Activated CD4-positive, alpha-beta T cell treated with anti-CD3 and anti-CD28 coated beads, Interleukin-2, amount 10 ng/mL, durations not matched to agents 24 days and 14 days (primary cell): ENCODE measurements at regions not wholly inside any gene's neighbourhood (a gene's known extent, or its start where the extent isn't known, plus 50 kb on each side); places are given as distances from the start of the nearest gene placed in this dataset.

Experiments
- DNase-seq: peaks from one replicate; pipeline ENCODE4 v3.0.0; 2022
- H3K27ac Mint-ChIP-seq: one replicate; pipeline ENCODE4 v1.8.0; 2022; ENCODE audit warnings: mild to moderate bottlenecking, mixed read lengths
- H3K27me3 Mint-ChIP-seq: one replicate; pipeline ENCODE4 v1.8.0; 2022; ENCODE audit warnings: mixed read lengths
- H3K36me3 Mint-ChIP-seq: one replicate; pipeline ENCODE4 v1.8.0; 2022; ENCODE audit warnings: low read depth, mild to moderate bottlenecking, mixed read lengths
- H3K4me1 Mint-ChIP-seq: one replicate; pipeline ENCODE4 v1.8.0; 2021; ENCODE audit warnings: mixed read lengths
- H3K4me3 Mint-ChIP-seq: one replicate; pipeline ENCODE4 v1.8.0; 2022; ENCODE audit warnings: mild to moderate bottlenecking, moderate library complexity, mixed read lengths
- H3K9me3 Mint-ChIP-seq: one replicate; pipeline ENCODE4 v1.8.0; 2021; ENCODE audit warnings: mixed read lengths
- intact Hi-C: fragments of 100-400 bp; cut with micrococcal nuclease; formaldehyde crosslinking; loops from one replicate; pipeline ENCODE4 v1.15.1; 2023

DNA sequence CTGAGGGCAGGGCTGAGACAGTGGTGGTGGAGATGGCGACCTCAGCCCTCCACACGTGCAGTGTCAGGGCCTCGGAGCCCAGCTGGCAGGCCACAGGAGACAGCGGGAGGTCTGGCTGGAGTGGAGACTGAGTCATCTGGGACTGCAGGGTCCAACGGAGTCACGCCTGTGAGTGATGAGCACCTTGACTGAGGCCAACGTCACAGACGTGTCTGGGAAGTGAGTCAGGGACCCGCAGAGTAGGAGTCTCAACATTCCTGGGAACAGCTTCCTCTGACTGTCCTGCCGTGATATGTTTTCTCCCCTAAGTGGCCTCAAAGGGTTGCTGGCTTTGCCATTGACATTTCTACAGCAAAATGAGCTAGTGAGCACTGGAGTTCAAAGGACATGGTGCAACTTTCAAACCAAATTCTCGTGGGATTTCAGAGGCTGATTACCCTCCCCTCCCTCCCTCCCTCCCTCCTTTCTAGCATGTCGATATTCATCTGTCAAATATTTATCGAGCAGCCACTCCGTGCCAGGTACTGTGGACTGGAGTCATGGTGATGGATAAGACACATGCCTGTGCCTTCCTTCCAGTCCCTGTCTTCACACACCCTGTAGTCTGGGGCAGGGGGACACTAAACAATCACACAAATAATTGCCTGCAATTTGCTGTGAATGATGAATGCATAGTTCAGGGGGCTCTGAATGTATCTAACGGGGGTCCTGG, 53.3 kb upstream of the AMOTL2 start:
- Mint-ChIP-seq H3K36me3 (no peaks in the 10 kb centered on the region), H3K9me3 (no peaks in the 10 kb centered on the region), H3K4me1 (no peaks in the 10 kb centered on the region), H3K4me3 (no peak overlapping the region), H3K27ac (no peak overlapping the region), H3K27me3 (peaks cover 10% of the 10 kb centered on the region)
- peak; percentile 40 for DNase-seq
- intact Hi-C loops = no loop called here

DNA sequence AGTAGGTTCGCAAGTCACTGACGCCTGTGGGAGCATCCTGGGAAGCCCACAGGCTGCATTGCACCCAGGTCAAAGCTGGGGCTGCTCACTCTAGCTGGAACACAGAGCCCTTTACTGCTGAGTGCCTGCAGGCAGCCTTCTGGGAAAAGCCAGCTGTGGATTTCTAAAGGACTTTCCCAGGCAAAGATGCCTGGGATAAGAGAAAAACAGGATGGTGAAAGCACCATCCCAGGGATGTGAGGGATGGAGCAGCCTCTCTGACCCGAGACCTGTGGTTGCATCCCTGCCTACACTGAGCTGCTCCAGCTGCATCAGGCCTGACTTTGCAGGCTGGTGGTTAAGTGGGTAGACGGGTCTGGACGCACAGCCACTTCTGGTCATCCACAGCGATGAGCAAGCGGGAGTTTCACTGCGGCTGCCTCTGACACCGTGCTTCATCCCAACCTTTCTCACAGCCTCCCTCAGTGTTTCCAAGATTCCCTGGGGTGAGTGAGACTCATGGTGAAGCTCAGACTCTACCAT, 52.5 kb upstream of the AMOTL2 start:
- H3K27ac Mint-ChIP-seq = no peak overlapping the region
- no peaks in the 10 kb centered on the region for H3K9me3 Mint-ChIP-seq
- peak; percentile 34 for DNase-seq
- no peak overlapping the region for H3K4me3 Mint-ChIP-seq
- no peaks in the 10 kb centered on the region for H3K4me1 Mint-ChIP-seq
- H3K36me3 Mint-ChIP-seq = no peaks in the 10 kb centered on the region
- intact Hi-C loops = no loop called here
- peaks cover 8% of the 10 kb centered on the region for H3K27me3 Mint-ChIP-seq

- intact Hi-C loops = no loop called here
- H3K36me3 Mint-ChIP-seq = no peaks in the 10 kb centered on the region
- no peak for DNase-seq
- H3K27ac Mint-ChIP-seq = no peak overlapping the region
- H3K4me1 Mint-ChIP-seq = no peaks in the 10 kb centered on the region
- H3K27me3 Mint-ChIP-seq = peaks cover 6% of the 10 kb centered on the region
- no peaks in the 10 kb centered on the region for H3K9me3 Mint-ChIP-seq
- no peak overlapping the region for H3K4me3 Mint-ChIP-seq
Observed at GRCh38 chr3:134425943-134426342, 51.7 kb upstream of the AMOTL2 start.
